ENCODE measurements at regions not wholly inside any gene's neighbourhood (a gene's known extent, or its start where the extent isn't known, plus 50 kb on each side); places are given as distances from the start of the nearest gene placed in this dataset.

DNA sequence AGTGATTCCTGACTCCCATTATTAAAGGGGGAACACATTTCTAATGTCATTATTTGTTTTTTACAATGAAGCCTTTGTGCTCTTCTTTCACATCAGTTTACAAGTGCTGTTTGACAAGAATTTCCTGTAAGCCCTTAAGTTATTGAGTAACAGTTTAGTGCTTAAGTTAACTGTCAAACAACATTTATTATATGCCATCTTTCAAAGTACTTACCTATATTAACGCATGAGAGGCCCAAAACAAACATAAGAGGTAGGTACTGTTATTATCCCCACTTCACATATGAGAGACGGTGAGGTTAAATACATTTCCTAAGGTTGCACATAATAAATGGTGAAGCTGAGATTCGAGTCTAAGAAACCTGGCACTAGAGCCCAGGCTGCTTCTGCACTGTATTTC lies 56.0 kb upstream of the MAGED1 start:
- peaks cover 9% of the 10 kb centered on the region for H3K9me3 Mint-ChIP-seq
- H3K9me3 ChIP-seq (ENCODE audit: low read depth): no peaks in the 10 kb centered on the region
- no peaks in the 10 kb centered on the region for H3F3A ChIP-seq (ENCODE audit: low read depth)
- H3K79me2 ChIP-seq (ENCODE audit: low read depth): peaks cover 72% of the 10 kb centered on the region
- H3K27me3 Mint-ChIP-seq (ENCODE audit: insufficient read depth, low read depth): no peaks in the 10 kb centered on the region
- H3K36me3 Mint-ChIP-seq: peaks cover 11% of the 10 kb centered on the region
- peaks cover 6% of the 10 kb centered on the region for H3K36me3 ChIP-seq
- no peak overlapping the region for H3K4me3 Mint-ChIP-seq
- no peak overlapping the region for H3K27ac ChIP-seq
- no peaks in the 10 kb centered on the region for H4K20me1 ChIP-seq (ENCODE audit: low read depth)
- H3K4me1 Mint-ChIP-seq: no peaks in the 10 kb centered on the region
- no peak overlapping the region for H3K27ac Mint-ChIP-seq
- H3K9ac ChIP-seq: no peak overlapping the region
- H3K27me3 ChIP-seq: no peaks in the 10 kb centered on the region
- H2AFZ ChIP-seq (replicated peaks): no peak overlapping the region
- H3K4me3 ChIP-seq: no peak overlapping the region
- H3K4me1 ChIP-seq: no peaks in the 10 kb centered on the region
- no peak for TF ChIP-seq EZH2 (IDR thresholded peaks at IDR 0.05)
- TF ChIP-seq, protein P1, sequence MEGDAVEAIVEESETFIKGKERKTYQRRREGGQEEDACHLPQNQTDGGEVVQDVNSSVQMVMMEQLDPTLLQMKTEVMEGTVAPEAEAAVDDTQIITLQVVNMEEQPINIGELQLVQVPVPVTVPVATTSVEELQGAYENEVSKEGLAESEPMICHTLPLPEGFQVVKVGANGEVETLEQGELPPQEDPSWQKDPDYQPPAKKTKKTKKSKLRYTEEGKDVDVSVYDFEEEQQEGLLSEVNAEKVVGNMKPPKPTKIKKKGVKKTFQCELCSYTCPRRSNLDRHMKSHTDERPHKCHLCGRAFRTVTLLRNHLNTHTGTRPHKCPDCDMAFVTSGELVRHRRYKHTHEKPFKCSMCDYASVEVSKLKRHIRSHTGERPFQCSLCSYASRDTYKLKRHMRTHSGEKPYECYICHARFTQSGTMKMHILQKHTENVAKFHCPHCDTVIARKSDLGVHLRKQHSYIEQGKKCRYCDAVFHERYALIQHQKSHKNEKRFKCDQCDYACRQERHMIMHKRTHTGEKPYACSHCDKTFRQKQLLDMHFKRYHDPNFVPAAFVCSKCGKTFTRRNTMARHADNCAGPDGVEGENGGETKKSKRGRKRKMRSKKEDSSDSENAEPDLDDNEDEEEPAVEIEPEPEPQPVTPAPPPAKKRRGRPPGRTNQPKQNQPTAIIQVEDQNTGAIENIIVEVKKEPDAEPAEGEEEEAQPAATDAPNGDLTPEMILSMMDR (IDR thresholded peaks at IDR 0.05): no peak
- TF ChIP-seq EZH2phosphoT487 (IDR thresholded peaks at IDR 0.05): no peak
- H3K4me2 ChIP-seq: no peak overlapping the region
- no peak for DNase-seq (ENCODE audit: low spot score)

DNA sequence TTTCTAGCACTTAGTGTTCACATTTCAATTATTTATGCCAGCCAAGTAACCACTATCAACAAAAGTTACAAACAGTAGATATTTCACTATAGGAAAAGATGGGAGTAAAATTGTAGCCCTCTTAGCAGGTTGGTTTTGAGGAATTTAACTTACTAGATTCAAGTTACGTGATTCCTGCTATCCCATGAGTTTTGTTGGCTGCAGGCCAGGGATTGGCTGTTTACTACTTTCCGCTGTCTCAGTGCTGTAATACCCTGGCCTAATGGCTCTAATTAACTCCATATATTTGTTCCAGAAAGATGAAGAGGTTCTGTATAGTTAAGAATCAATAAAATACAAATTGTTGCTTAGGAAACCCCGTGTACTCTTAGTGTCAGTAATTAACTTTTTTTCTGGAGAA lies 55.5 kb upstream of the MAGED1 start:
- no peak for DNase-seq (ENCODE audit: low spot score)
- Mint-ChIP-seq H3K27me3 (ENCODE audit: insufficient read depth, low read depth) (no peaks in the 10 kb centered on the region), H3K27ac (no peak overlapping the region), H3K4me3 (no peak overlapping the region), H3K9me3 (peaks cover 9% of the 10 kb centered on the region), H3K4me1 (no peaks in the 10 kb centered on the region), H3K36me3 (peaks cover 10% of the 10 kb centered on the region)
- Histone ChIP-seq H3F3A (ENCODE audit: low read depth) (no peaks in the 10 kb centered on the region), H3K4me2 (no peak overlapping the region), H3K27me3 (no peaks in the 10 kb centered on the region), H3K27ac (no peak overlapping the region), H3K79me2 (ENCODE audit: low read depth) (peaks cover 70% of the 10 kb centered on the region), H4K20me1 (ENCODE audit: low read depth) (no peaks in the 10 kb centered on the region), H3K9me3 (ENCODE audit: low read depth) (no peaks in the 10 kb centered on the region), H2AFZ (replicated peaks) (no peak overlapping the region), H3K4me1 (no peaks in the 10 kb centered on the region), H3K4me3 (no peak overlapping the region), H3K36me3 (peaks cover 4% of the 10 kb centered on the region), H3K9ac (no peak overlapping the region)
- TF ChIP-seq EZH2phosphoT487 (IDR thresholded peaks at IDR 0.05): no peak
- TF ChIP-seq EZH2 (IDR thresholded peaks at IDR 0.05): no peak
- TF ChIP-seq, protein P1 (IDR thresholded peaks at IDR 0.05): no peak

Measured in neural progenitor cell (in vitro differentiated cells).